OCI-M2 (cell line): ENCODE measurements at regions not wholly inside any gene's neighbourhood (a gene's known extent, or its start where the extent isn't known, plus 50 kb on each side); places are given as distances from the start of the nearest gene placed in this dataset.
"Not testable (repeated sequence)": the region's sequence is repeated elsewhere in the genome, so short reads cannot be mapped to it uniquely, and the experiment has no call there.

Experiments
- DNase-seq: peaks from one replicate; lab custom pipeline; 2025; ENCODE audit not compliant: unreplicated experiment; lab: John Stamatoyannopoulos, UW

- DNase-seq, result no peak
Observed at GRCh38 chr2:136715146-136715545, 50.2 kb upstream of the THSD7B start.

GRCh38 chr2:136714452-136714951 lies 50.8 kb upstream of the THSD7B start:
- DNase-seq, result no peak

GRCh38 chr2:136713739-136714138 lies 51.6 kb upstream of the THSD7B start:
- no peak for DNase-seq

GRCh38 chr2:136705336-136705735 lies 60.0 kb upstream of the THSD7B start:
- no peak for DNase-seq

GRCh38 chr2:136703214-136703613 lies 62.1 kb upstream of the THSD7B start:
- no peak for DNase-seq

- no peak for DNase-seq
Observed at GRCh38 chr2:136696438-136696837, 68.9 kb upstream of the THSD7B start.

- no peak for DNase-seq
Observed at GRCh38 chr2:136693966-136694365, 71.4 kb upstream of the THSD7B start.

- DNase-seq, result not testable (repeated sequence)
Observed at GRCh38 chr2:136680079-136680478, 85.3 kb upstream of the THSD7B start.

GRCh38 chr2:136665736-136666135 lies 99.6 kb upstream of the THSD7B start:
- DNase-seq, result no peak

GRCh38 chr2:136664713-136665405 lies 100.5 kb upstream of the THSD7B start:
- no peak for DNase-seq

GRCh38 chr2:136658201-136658600 lies 107.1 kb upstream of the THSD7B start:
- no peak for DNase-seq

GRCh38 chr2:136653861-136654260 lies 111.5 kb upstream of the THSD7B start:
- no peak for DNase-seq

- no peak for DNase-seq
Observed at GRCh38 chr2:136651456-136652010, 113.8 kb upstream of the THSD7B start.

- DNase-seq, result no peak
Observed at GRCh38 chr2:136647039-136647438, 118.3 kb upstream of the THSD7B start.

- DNase-seq, result no peak
Observed at GRCh38 chr2:136645236-136645828, 120.0 kb upstream of the THSD7B start.

- no peak for DNase-seq
Observed at GRCh38 chr2:136639651-136640050, 125.7 kb upstream of the THSD7B start.

GRCh38 chr2:136638193-136638592 lies 127.2 kb upstream of the THSD7B start:
- DNase-seq, result no peak

GRCh38 chr2:136637402-136637801 lies 127.9 kb upstream of the THSD7B start:
- no peak for DNase-seq

- no peak for DNase-seq
Observed at GRCh38 chr2:136628490-136628889, 136.9 kb upstream of the THSD7B start.

- no peak for DNase-seq
Observed at GRCh38 chr2:136613096-136613495, 152.2 kb upstream of the THSD7B start.

- DNase-seq, result no peak
Observed at GRCh38 chr2:136612079-136612478, 153.3 kb upstream of the THSD7B start.

GRCh38 chr2:136611451-136611850 lies 153.9 kb upstream of the THSD7B start:
- no peak for DNase-seq
